Ecto neural progenitor cell (in vitro differentiated cells): ENCODE measurements at regions not wholly inside any gene's neighbourhood (a gene's known extent, or its start where the extent isn't known, plus 50 kb on each side); places are given as distances from the start of the nearest gene placed in this dataset.

Source experiments
- DNase-seq: peaks from one replicate; pipeline ENCODE4 v3.0.0-alpha.2; 2018; ENCODE audit warnings: low spot score

DNA sequence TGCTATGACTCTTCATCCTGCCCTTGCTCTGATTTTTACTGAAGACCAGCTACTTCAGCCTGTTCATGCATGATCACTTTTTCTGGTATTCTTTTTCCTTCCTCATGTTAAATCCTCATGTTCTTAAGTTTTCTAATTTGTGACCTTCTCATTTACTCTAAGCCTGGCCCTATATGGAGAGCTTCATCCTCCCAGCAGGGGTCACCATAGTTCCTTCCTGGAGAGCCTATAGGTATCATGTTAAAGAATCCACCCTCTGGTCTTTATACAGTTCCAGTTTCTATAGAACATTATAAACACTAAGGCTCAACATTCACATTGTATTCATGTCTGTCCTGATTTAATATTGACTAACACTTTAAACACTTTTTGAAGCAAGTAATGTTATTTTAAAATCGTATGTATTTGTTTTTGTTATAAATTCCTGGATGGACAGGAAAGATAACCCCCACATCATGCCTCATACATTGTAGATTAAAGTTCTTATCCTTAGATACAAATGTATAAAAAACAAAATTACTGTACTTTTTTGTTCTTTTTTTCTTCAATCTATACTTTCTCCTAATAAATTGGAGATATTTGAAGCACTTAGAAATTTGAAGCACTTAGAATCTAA lies 53.8 kb upstream of the OTUD4 start:
- peak; percentile 56 for DNase-seq

DNA sequence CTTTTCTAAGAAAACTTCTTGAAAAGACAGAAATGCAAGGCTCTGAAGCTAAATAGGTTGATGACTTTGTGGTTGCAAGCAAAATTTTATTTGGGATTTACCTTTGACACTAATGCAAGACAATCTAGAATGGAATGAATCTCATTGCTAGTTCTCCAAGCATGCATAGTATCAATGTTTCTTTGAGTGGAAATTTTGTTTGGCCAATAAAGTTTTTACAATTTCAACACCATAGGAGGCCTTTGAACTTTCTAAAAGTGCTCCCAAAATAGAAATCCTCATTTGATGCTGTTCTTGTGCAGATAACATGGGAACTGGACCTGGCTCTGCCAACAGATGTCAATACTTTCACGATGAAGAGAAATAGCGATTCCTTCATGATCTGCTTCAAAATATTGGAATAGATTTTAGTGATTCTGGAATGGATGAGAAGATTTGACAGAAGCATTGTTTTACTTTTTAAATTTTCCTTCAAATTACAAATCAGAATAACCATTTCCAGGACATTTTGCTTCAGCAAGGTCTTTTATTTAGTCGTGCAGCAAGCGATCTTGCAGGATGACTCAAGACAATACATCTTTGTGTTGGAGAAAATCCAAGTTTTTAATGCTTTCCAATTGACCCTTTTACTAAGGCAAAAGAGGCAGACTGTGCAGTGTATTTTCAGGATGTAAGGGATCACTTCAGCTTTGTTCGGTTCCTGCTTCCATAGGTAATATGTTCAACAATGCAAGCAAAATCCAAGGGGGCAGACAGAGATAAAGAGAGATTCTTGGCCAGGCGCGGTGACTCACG lies 51.7 kb upstream of the OTUD4 start:
- no peak for DNase-seq

DNA sequence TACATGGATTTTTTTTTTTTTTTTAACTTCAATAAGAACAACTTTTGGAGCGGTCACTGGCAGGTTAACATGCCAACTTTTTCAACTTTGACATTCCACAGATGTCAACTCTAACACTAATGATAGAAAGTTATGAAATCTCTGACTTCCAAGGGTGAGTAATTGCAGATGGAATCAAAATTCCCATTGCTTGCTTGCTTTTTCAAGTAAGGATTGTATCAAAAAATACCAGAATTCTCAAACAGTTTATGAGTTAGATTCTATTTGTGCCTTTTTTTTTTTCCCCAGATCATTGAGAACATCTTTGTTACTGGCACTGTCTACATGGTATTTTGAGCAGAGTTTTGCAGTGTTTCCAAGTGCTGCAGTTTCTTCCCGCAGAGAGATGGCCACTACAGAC lies 50.3 kb upstream of the OTUD4 start:
- DNase-seq, result no peak
